ENCODE measurements at regions not wholly inside any gene's neighbourhood (a gene's known extent, or its start where the extent isn't known, plus 50 kb on each side); places are given as distances from the start of the nearest gene placed in this dataset.

DNA sequence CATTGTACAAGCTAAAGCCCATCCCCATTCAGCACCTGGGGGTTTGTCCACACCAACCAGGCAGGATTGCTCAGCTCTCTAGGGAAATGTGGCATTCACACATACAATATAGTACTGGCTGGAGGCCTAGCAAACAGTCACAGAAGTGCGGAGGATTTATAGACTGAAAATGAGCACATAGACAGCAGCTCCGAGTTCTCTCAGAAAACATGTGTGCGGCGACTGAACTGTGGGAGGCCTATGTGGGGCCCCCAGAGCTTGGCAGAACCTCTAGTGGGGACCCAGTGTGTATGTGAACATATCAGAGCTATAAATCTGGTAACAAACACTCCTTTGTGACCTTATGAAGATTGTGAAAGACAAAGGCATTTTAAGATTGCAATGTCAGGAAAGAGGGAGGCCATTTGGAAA lies 431.1 kb downstream of the DTWD2 start:
- Histone ChIP-seq H3K27ac (ENCODE audit: control insufficient read depth, insufficient read depth, low read length) (no peak overlapping the region), H3K4me3 (ENCODE audit: control insufficient read depth in 2 of 3, extremely low read depth in 1 of 3, insufficient read depth in 2 of 3, low read depth in 1 of 3, low read length in 3 of 3) (no peak overlapping the region), H3K4me2 (ENCODE audit: control insufficient read depth, extremely low read depth, insufficient read depth, low read depth, low read length) (no peak overlapping the region), H3K36me3 (ENCODE audit: control insufficient read depth in 2 of 2, extremely low read depth in 1 of 2, insufficient read depth in 2 of 2, low read length in 2 of 2) (no peaks in the 10 kb centered on the region), H3K9me3 (ENCODE audit: control insufficient read depth, low read depth, low read length) (no peaks in the 10 kb centered on the region), H3K9ac (ENCODE audit: control insufficient read depth, extremely low read depth, insufficient read depth, low read length) (no peak overlapping the region), H3K27me3 (ENCODE audit: control insufficient read depth, extremely low read depth, insufficient read depth, low read length) (no peaks in the 10 kb centered on the region), H3K9me1 (ENCODE audit: control insufficient read depth, extremely low read depth, insufficient read depth, low read length) (no peaks in the 10 kb centered on the region), H3K79me2 (ENCODE audit: control insufficient read depth, insufficient read depth, low read length) (no peaks in the 10 kb centered on the region), H2AFZ (ENCODE audit: control insufficient read depth, low read length) (no peak overlapping the region), H4K20me1 (ENCODE audit: control insufficient read depth, extremely low read depth, insufficient read depth, low read length) (no peaks in the 10 kb centered on the region), H3K4me1 (ENCODE audit: control insufficient read depth, extremely low read depth, insufficient read depth, low read length) (peaks cover 4% of the 10 kb centered on the region)
- TF ChIP-seq, protein P1, sequence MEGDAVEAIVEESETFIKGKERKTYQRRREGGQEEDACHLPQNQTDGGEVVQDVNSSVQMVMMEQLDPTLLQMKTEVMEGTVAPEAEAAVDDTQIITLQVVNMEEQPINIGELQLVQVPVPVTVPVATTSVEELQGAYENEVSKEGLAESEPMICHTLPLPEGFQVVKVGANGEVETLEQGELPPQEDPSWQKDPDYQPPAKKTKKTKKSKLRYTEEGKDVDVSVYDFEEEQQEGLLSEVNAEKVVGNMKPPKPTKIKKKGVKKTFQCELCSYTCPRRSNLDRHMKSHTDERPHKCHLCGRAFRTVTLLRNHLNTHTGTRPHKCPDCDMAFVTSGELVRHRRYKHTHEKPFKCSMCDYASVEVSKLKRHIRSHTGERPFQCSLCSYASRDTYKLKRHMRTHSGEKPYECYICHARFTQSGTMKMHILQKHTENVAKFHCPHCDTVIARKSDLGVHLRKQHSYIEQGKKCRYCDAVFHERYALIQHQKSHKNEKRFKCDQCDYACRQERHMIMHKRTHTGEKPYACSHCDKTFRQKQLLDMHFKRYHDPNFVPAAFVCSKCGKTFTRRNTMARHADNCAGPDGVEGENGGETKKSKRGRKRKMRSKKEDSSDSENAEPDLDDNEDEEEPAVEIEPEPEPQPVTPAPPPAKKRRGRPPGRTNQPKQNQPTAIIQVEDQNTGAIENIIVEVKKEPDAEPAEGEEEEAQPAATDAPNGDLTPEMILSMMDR (optimal IDR thresholded peaks at IDR 0.05 in 1 of 3, IDR thresholded peaks at IDR 0.05 in 1 of 3, conservative IDR thresholded peaks at IDR 0.05 in 1 of 3; ENCODE audit: extremely low read depth in 1 of 3, insufficient read depth in 2 of 3, low read length in 3 of 3) = no peak
- TF ChIP-seq EZH2 (IDR thresholded peaks at IDR 0.05; ENCODE audit: low read length) = no peak
- dilution Hi-C loops (cut with MboI; ENCODE audit: extremely low pct_ligation_motif_present, low sequenced_read_pairs) = no loop called here
- DNase-seq (ENCODE audit: low read depth, low spot score) = no peak
- no peak for FAIRE-seq

DNA sequence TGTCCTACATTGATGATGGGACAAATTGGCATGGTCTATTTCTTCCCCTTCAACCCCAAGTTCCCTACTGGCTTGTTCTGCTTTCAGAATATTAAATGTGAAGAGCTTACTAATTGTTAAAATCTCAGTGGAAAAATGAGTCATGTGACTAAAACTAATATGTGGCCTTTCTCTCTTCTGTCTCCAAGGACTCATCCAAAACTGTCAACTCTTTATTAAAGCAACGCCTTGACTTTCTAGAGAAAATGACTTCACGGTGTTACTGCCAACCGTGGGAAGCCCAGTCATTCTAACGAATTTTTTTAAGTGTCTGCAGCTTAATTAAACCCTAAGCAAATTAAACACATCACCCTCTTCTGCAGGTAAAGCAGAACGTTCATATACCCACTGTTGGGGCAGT lies 431.6 kb downstream of the DTWD2 start:
- Histone ChIP-seq H3K4me2 (ENCODE audit: control insufficient read depth, extremely low read depth, insufficient read depth, low read depth, low read length) (no peak overlapping the region), H3K36me3 (ENCODE audit: control insufficient read depth in 2 of 2, extremely low read depth in 1 of 2, insufficient read depth in 2 of 2, low read length in 2 of 2) (no peaks in the 10 kb centered on the region), H3K9me3 (ENCODE audit: control insufficient read depth, low read depth, low read length) (no peaks in the 10 kb centered on the region), H3K27me3 (ENCODE audit: control insufficient read depth, extremely low read depth, insufficient read depth, low read length) (no peaks in the 10 kb centered on the region), H3K4me1 (ENCODE audit: control insufficient read depth, extremely low read depth, insufficient read depth, low read length) (peaks cover 4% of the 10 kb centered on the region), H3K9me1 (ENCODE audit: control insufficient read depth, extremely low read depth, insufficient read depth, low read length) (no peaks in the 10 kb centered on the region), H3K4me3 (ENCODE audit: control insufficient read depth in 2 of 3, extremely low read depth in 1 of 3, insufficient read depth in 2 of 3, low read depth in 1 of 3, low read length in 3 of 3) (no peak overlapping the region), H3K27ac (ENCODE audit: control insufficient read depth, insufficient read depth, low read length) (no peak overlapping the region), H3K9ac (ENCODE audit: control insufficient read depth, extremely low read depth, insufficient read depth, low read length) (no peak overlapping the region), H2AFZ (ENCODE audit: control insufficient read depth, low read length) (no peak overlapping the region), H4K20me1 (ENCODE audit: control insufficient read depth, extremely low read depth, insufficient read depth, low read length) (no peaks in the 10 kb centered on the region), H3K79me2 (ENCODE audit: control insufficient read depth, insufficient read depth, low read length) (no peaks in the 10 kb centered on the region)
- TF ChIP-seq EZH2 (IDR thresholded peaks at IDR 0.05; ENCODE audit: low read length) = no peak
- TF ChIP-seq, protein P1 (optimal IDR thresholded peaks at IDR 0.05 in 1 of 3, IDR thresholded peaks at IDR 0.05 in 1 of 3, conservative IDR thresholded peaks at IDR 0.05 in 1 of 3; ENCODE audit: extremely low read depth in 1 of 3, insufficient read depth in 2 of 3, low read length in 3 of 3) = no peak
- dilution Hi-C loops (cut with MboI; ENCODE audit: extremely low pct_ligation_motif_present, low sequenced_read_pairs) = no loop called here
- DNase-seq (ENCODE audit: low read depth, low spot score) (no peak), FAIRE-seq (no peak)

All from keratinocyte (primary cell).